CD4-positive, alpha-beta T cell treated with Interleukin-1 beta for 1 hour (primary cell): ENCODE measurements at regions not wholly inside any gene's neighbourhood (a gene's known extent, or its start where the extent isn't known, plus 50 kb on each side); places are given as distances from the start of the nearest gene placed in this dataset.
"Not testable (repeated sequence)": the region's sequence is repeated elsewhere in the genome, so short reads cannot be mapped to it uniquely, and the experiment has no call there.

Experiments used
- DNase-seq, 2 donors: peaks; one replicate each; pipeline ENCODE4 v3.0.0-alpha.2; 2020 to 2022

- DNase-seq: no peak
These were observed 79.1 kb upstream of the ATP2B1 start for GRCh38 chr12:89787763-89788162.

GRCh38 chr12:89786177-89786810, 77.7 kb upstream of the ATP2B1 start:
- DNase-seq: no peak

GRCh38 chr12:89783359-89784060, 74.9 kb upstream of the ATP2B1 start:
- peak in 1 of 2 donors; percentile 28 for DNase-seq

- DNase-seq: no peak
These were observed 74.2 kb upstream of the ATP2B1 start for GRCh38 chr12:89782807-89783206.

- DNase-seq: no peak
These were observed 73.4 kb upstream of the ATP2B1 start for GRCh38 chr12:89781946-89782550.

- DNase-seq: no peak
These were observed 72.5 kb upstream of the ATP2B1 start for GRCh38 chr12:89781156-89781555.

GRCh38 chr12:89779090-89779489, 70.5 kb upstream of the ATP2B1 start:
- no peak for DNase-seq

- DNase-seq: no peak
These were observed 69.2 kb upstream of the ATP2B1 start for GRCh38 chr12:89777733-89778379.

GRCh38 chr12:89775986-89776365, 67.3 kb upstream of the ATP2B1 start:
- no peak for DNase-seq

GRCh38 chr12:89775063-89775985, 66.7 kb upstream of the ATP2B1 start:
- DNase-seq: no peak

- DNase-seq: no peak
These were observed 66.0 kb upstream of the ATP2B1 start for GRCh38 chr12:89774645-89775044.

- DNase-seq: no peak
These were observed 61.8 kb upstream of the ATP2B1 start for GRCh38 chr12:89770391-89770790.

GRCh38 chr12:89769483-89769818, 60.8 kb upstream of the ATP2B1 start:
- DNase-seq: no peak

GRCh38 chr12:89768586-89769482, 60.2 kb upstream of the ATP2B1 start:
- peak in 1 of 2 donors; percentile 76 for DNase-seq

- DNase-seq: peak in 1 of 2 donors; percentile 40
These were observed 57.6 kb upstream of the ATP2B1 start for GRCh38 chr12:89765959-89766824.

- not testable (repeated sequence) for DNase-seq
These were observed 55.5 kb upstream of the ATP2B1 start for GRCh38 chr12:89764164-89764563.

- DNase-seq: no peak
These were observed 54.0 kb upstream of the ATP2B1 start for GRCh38 chr12:89762498-89763170.

GRCh38 chr12:89760783-89761182, 52.1 kb upstream of the ATP2B1 start:
- DNase-seq: peak in 1 of 2 donors; percentile 67
